ENCODE measurements at regions not wholly inside any gene's neighbourhood (a gene's known extent, or its start where the extent isn't known, plus 50 kb on each side); places are given as distances from the start of the nearest gene placed in this dataset.

DNA sequence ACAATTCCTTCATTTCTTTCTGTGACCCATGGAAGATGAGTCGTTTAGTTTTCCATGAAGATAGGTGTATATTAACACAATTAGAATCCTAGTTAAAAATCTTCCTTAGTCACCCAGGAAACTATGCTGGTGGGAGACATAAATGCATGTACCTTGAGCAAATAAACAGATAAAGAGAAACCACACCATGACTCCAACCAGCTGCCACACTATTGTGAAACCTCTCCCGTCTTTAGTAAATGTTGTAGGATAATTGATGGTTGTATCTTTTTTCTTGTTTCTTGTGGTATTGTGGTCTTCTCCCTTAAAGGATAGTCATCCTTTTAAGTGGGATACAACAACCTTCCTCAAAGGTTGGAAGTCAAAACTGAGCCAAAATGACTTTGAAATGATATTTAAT lies 103.8 kb upstream of the LEF1 start:
- no peaks in the 10 kb centered on the region for H3K4me1 Mint-ChIP-seq (ENCODE audit: low read depth, unreplicated experiment)
- Histone ChIP-seq H3K4me3 (ENCODE audit: low read depth, low read length) (no peak overlapping the region), H3K9me3 (no peaks in the 10 kb centered on the region), H3K27me3 (replicated peaks; ENCODE audit: control insufficient read depth, insufficient read depth, low read length) (no peaks in the 10 kb centered on the region), H3K36me3 (ENCODE audit: control insufficient read depth, insufficient read depth, low read length) (no peaks in the 10 kb centered on the region), H3K4me1 (no peaks in the 10 kb centered on the region)
- ChIA-PET CTCF (no interaction called here), POLR2A (no interaction called here)
- TF ChIP-seq, protein P1, sequence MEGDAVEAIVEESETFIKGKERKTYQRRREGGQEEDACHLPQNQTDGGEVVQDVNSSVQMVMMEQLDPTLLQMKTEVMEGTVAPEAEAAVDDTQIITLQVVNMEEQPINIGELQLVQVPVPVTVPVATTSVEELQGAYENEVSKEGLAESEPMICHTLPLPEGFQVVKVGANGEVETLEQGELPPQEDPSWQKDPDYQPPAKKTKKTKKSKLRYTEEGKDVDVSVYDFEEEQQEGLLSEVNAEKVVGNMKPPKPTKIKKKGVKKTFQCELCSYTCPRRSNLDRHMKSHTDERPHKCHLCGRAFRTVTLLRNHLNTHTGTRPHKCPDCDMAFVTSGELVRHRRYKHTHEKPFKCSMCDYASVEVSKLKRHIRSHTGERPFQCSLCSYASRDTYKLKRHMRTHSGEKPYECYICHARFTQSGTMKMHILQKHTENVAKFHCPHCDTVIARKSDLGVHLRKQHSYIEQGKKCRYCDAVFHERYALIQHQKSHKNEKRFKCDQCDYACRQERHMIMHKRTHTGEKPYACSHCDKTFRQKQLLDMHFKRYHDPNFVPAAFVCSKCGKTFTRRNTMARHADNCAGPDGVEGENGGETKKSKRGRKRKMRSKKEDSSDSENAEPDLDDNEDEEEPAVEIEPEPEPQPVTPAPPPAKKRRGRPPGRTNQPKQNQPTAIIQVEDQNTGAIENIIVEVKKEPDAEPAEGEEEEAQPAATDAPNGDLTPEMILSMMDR (IDR thresholded peaks at IDR 0.05; ENCODE audit: insufficient read depth in 1 of 2, low read depth in 1 of 2, low read length in 1 of 2, severe bottlenecking in 1 of 2, unreplicated experiment in 1 of 2), result no peak
- H3K4me3 Mint-ChIP-seq (ENCODE audit: unreplicated experiment), result no peak overlapping the region
- H3K27ac Mint-ChIP-seq (ENCODE audit: unreplicated experiment), result no peak overlapping the region
- intact Hi-C loops (cut with micrococcal nuclease; ENCODE audit: unreplicated experiment), result no loop called here
- no peaks in the 10 kb centered on the region for H3K36me3 Mint-ChIP-seq (ENCODE audit: insufficient read depth, unreplicated experiment)
- H3K27me3 Mint-ChIP-seq (ENCODE audit: insufficient read depth, unreplicated experiment), result no peaks in the 10 kb centered on the region
- no peaks in the 10 kb centered on the region for H3K9me3 Mint-ChIP-seq (ENCODE audit: unreplicated experiment)
- BruUV-seq (replicated peaks), result no TSS peak
- DNase-seq, result no peak

DNA sequence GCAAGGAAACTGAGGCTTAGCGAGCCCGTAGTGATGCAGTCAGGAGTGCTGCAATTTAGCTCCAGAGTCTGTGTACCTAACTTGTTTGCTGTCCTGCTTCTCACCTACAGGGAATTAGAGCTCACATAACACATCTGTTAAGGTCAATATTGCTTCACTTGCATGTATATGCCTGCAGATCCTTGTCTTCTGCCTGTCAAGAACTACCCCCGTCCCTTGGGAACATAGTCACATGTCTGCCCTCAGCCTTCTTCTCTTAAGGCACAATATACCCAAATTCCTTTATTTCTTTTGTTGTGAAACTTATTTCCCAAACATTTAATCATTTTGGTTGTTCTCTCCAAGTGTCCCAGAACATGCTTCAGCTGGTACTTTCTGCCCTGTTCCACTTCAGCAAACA lies 103.3 kb upstream of the LEF1 start:
- CTCF ChIA-PET, result no interaction called here
- Mint-ChIP-seq H3K36me3 (ENCODE audit: insufficient read depth, unreplicated experiment) (no peaks in the 10 kb centered on the region), H3K27me3 (ENCODE audit: insufficient read depth, unreplicated experiment) (no peaks in the 10 kb centered on the region), H3K4me3 (ENCODE audit: unreplicated experiment) (no peak overlapping the region), H3K4me1 (ENCODE audit: low read depth, unreplicated experiment) (no peaks in the 10 kb centered on the region), H3K27ac (ENCODE audit: unreplicated experiment) (no peak overlapping the region), H3K9me3 (ENCODE audit: unreplicated experiment) (no peaks in the 10 kb centered on the region)
- no peaks in the 10 kb centered on the region for H3K4me1 ChIP-seq
- H3K9me3 ChIP-seq, result no peaks in the 10 kb centered on the region
- no peak overlapping the region for H3K4me3 ChIP-seq (ENCODE audit: low read depth, low read length)
- TF ChIP-seq, protein P1 (IDR thresholded peaks at IDR 0.05; ENCODE audit: insufficient read depth in 1 of 2, low read depth in 1 of 2, low read length in 1 of 2, severe bottlenecking in 1 of 2, unreplicated experiment in 1 of 2), result no peak
- H3K27me3 ChIP-seq (replicated peaks; ENCODE audit: control insufficient read depth, insufficient read depth, low read length), result no peaks in the 10 kb centered on the region
- POLR2A ChIA-PET, result no interaction called here
- BruUV-seq (replicated peaks), result no TSS peak
- intact Hi-C loops (cut with micrococcal nuclease; ENCODE audit: unreplicated experiment), result no loop called here
- no peak for DNase-seq
- no peaks in the 10 kb centered on the region for H3K36me3 ChIP-seq (ENCODE audit: control insufficient read depth, insufficient read depth, low read length)

DNA sequence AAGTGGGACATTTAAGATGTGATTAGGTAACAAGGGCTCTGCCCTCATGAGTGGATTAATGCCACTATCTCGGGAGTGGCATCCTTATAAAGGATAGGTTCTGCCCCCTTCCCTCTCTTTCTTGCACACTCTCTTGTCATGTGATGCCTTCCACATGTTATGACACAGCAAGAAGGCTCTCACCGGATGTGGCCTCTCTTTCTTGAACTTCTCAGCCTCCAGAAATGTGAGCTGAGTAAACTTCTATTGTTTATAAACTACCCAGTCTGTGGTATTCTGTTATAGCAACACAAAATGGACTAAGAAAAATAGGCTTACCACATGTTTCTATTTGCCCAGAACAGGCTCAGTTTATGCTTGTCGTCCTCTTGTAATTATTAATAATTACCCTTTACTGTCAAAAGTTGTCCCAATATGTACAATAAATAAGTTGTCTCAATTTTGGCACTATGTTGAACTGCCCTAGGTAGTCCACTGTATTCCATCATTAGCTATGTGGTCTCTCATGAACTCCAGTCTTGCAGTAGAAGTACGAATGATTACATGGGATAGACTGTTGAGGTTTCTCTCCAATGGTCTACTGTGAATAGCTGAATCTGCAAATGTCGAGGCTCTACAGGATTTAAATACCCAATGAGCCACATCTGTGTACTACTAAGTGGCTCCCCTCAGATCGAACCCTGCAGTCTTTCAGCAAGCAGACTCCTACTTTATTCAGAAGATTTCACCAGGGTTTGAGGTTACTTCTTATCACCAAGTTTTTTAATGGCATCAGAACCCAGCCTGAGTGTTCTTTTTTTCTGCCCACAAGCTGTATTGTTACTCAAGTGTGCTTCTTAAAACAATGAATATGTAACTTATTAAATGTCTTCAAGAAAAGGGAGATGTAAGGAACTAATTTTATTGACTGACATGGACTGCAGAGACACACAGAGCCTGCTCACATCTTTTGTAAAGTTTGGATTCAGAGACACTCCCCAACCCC lies 102.0 kb upstream of the LEF1 start:
- no peaks in the 10 kb centered on the region for H3K27me3 ChIP-seq (replicated peaks; ENCODE audit: control insufficient read depth, insufficient read depth, low read length)
- Mint-ChIP-seq H3K4me3 (ENCODE audit: unreplicated experiment) (no peak overlapping the region), H3K9me3 (ENCODE audit: unreplicated experiment) (no peaks in the 10 kb centered on the region), H3K4me1 (ENCODE audit: low read depth, unreplicated experiment) (no peaks in the 10 kb centered on the region), H3K27ac (ENCODE audit: unreplicated experiment) (no peak overlapping the region), H3K36me3 (ENCODE audit: insufficient read depth, unreplicated experiment) (no peaks in the 10 kb centered on the region), H3K27me3 (ENCODE audit: insufficient read depth, unreplicated experiment) (no peaks in the 10 kb centered on the region)
- BruUV-seq (replicated peaks), result no TSS peak
- no peaks in the 10 kb centered on the region for H3K36me3 ChIP-seq (ENCODE audit: control insufficient read depth, insufficient read depth, low read length)
- TF ChIP-seq, protein P1 (IDR thresholded peaks at IDR 0.05; ENCODE audit: insufficient read depth in 1 of 2, low read depth in 1 of 2, low read length in 1 of 2, severe bottlenecking in 1 of 2, unreplicated experiment in 1 of 2), result no peak
- intact Hi-C loops (cut with micrococcal nuclease; ENCODE audit: unreplicated experiment), result no loop called here
- DNase-seq, result no peak
- H3K9me3 ChIP-seq, result no peaks in the 10 kb centered on the region
- POLR2A ChIA-PET, result no interaction called here
- no peak overlapping the region for H3K4me3 ChIP-seq (ENCODE audit: low read depth, low read length)
- H3K4me1 ChIP-seq, result no peaks in the 10 kb centered on the region
- CTCF ChIA-PET, result no interaction called here

All from Caco-2 (cell line).